PC-3 (cell line): ENCODE measurements at regions not wholly inside any gene's neighbourhood (a gene's known extent, or its start where the extent isn't known, plus 50 kb on each side); places are given as distances from the start of the nearest gene placed in this dataset.

ENCODE experiments used
- EZH2 ChIP-seq: fragments of 300-600 bp; sonication (generic); IDR thresholded peaks from one replicate; pipeline ENCODE4 v1.6.1; 2017; ENCODE audit warnings: antibody characterized with exemption, mild to moderate bottlenecking, low read length; ENCODE audit not compliant: unreplicated experiment
- EZH2phosphoT487 ChIP-seq: fragments of 300-600 bp; sonication (generic); IDR thresholded peaks from 2 replicates; pipeline ENCODE4 v1.6.1; 2018; ENCODE audit warnings: mild to moderate bottlenecking, antibody characterized with exemption, low read length, borderline replicate concordance
- TF ChIP-seq, protein P1 (sequence below): fragments of 300-600 bp; sonication (generic); conservative IDR thresholded peaks from 2 replicates; pipeline ENCODE4 v1.5.1; 2017; ENCODE audit warnings: antibody characterized with exemption, low read depth, mild to moderate bottlenecking, low read length

DNA sequence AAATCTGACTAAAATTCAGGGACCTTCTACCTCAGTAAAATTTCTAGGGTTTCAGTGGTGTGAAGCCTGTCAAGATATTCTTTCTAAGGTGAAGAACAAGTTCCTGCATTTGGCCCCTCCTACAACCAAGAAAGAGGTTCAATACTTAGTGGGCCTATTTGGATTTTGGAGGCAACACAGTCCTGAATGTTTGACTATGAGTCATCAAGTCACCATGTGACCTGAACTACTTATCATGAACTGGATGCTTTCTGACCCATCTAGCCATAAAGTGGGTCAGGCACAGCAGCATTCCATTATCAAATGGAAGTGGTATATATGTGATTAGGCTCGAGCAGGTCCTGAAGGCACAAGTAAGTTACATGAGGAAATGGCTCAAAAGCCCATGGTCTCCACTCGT lies 163.0 kb upstream of the IRS2 start:
- TF ChIP-seq, protein P1, sequence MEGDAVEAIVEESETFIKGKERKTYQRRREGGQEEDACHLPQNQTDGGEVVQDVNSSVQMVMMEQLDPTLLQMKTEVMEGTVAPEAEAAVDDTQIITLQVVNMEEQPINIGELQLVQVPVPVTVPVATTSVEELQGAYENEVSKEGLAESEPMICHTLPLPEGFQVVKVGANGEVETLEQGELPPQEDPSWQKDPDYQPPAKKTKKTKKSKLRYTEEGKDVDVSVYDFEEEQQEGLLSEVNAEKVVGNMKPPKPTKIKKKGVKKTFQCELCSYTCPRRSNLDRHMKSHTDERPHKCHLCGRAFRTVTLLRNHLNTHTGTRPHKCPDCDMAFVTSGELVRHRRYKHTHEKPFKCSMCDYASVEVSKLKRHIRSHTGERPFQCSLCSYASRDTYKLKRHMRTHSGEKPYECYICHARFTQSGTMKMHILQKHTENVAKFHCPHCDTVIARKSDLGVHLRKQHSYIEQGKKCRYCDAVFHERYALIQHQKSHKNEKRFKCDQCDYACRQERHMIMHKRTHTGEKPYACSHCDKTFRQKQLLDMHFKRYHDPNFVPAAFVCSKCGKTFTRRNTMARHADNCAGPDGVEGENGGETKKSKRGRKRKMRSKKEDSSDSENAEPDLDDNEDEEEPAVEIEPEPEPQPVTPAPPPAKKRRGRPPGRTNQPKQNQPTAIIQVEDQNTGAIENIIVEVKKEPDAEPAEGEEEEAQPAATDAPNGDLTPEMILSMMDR, result no peak
- no peak for TF ChIP-seq EZH2
- no peak for TF ChIP-seq EZH2phosphoT487
